GM18511 (cell line): ENCODE measurements at regions not wholly inside any gene's neighbourhood (a gene's known extent, or its start where the extent isn't known, plus 50 kb on each side); places are given as distances from the start of the nearest gene placed in this dataset.
"Not testable (repeated sequence)": the region's sequence is repeated elsewhere in the genome, so short reads cannot be mapped to it uniquely, and the experiment has no call there.

Experiments used
- ATAC-seq: cut with Tn5 transposase; IDR thresholded peaks from one replicate; pipeline ENCODE4 v1.9.1; 2021; ENCODE audit warnings: mild to moderate bottlenecking, moderate library complexity; ENCODE audit not compliant: unreplicated experiment

- not testable (repeated sequence) for ATAC-seq
Measured at GRCh38 chr2:66243809-66244208, 191.1 kb upstream of the MEIS1 start.

- not testable (repeated sequence) for ATAC-seq
Measured at GRCh38 chr2:66242888-66243287, 192.0 kb upstream of the MEIS1 start.

- ATAC-seq, result no peak
Measured at GRCh38 chr2:66242099-66242789, 192.7 kb upstream of the MEIS1 start.

GRCh38 chr2:66240286-66240685 lies 194.6 kb upstream of the MEIS1 start:
- no peak for ATAC-seq

- ATAC-seq, result no peak
Measured at GRCh38 chr2:66239655-66240054, 195.3 kb upstream of the MEIS1 start.

GRCh38 chr2:66237803-66238379 lies 197.0 kb upstream of the MEIS1 start:
- ATAC-seq, result no peak

- ATAC-seq, result no peak
Measured at GRCh38 chr2:66236816-66237802, 197.8 kb upstream of the MEIS1 start.

GRCh38 chr2:66236067-66236685 lies 198.7 kb upstream of the MEIS1 start:
- no peak for ATAC-seq

GRCh38 chr2:66235428-66235827 lies 199.5 kb upstream of the MEIS1 start:
- no peak for ATAC-seq

- ATAC-seq, result no peak
Measured at GRCh38 chr2:66233981-66234380, 200.9 kb upstream of the MEIS1 start.

GRCh38 chr2:66228128-66228547 lies 206.8 kb upstream of the MEIS1 start:
- no peak for ATAC-seq

GRCh38 chr2:66217039-66217585 lies 217.8 kb upstream of the MEIS1 start:
- no peak for ATAC-seq

GRCh38 chr2:66212749-66213148 lies 222.2 kb upstream of the MEIS1 start:
- ATAC-seq, result no peak

GRCh38 chr2:66202586-66202985 lies 232.3 kb upstream of the MEIS1 start:
- no peak for ATAC-seq

GRCh38 chr2:66201242-66201641 lies 233.7 kb upstream of the MEIS1 start:
- no peak for ATAC-seq

GRCh38 chr2:66198873-66199272 lies 236.1 kb upstream of the MEIS1 start:
- ATAC-seq, result no peak

GRCh38 chr2:66192888-66193287 lies 242.0 kb upstream of the MEIS1 start:
- ATAC-seq, result no peak

GRCh38 chr2:66191311-66191710 lies 243.6 kb upstream of the MEIS1 start:
- ATAC-seq, result no peak

GRCh38 chr2:66189553-66189952 lies 245.4 kb upstream of the MEIS1 start:
- no peak for ATAC-seq

GRCh38 chr2:66186537-66186936 lies 248.4 kb upstream of the MEIS1 start:
- ATAC-seq, result no peak

- no peak for ATAC-seq
Measured at GRCh38 chr2:66185497-66186054, 249.3 kb upstream of the MEIS1 start.
